ENCODE measurements at regions not wholly inside any gene's neighbourhood (a gene's known extent, or its start where the extent isn't known, plus 50 kb on each side); places are given as distances from the start of the nearest gene placed in this dataset.

GRCh38 chrX:113399506-113400192 is 559.0 kb upstream of the AMOT start:
- Histone ChIP-seq H2AFZ (ENCODE audit: low read length) (no peak overlapping the region), H3K79me1 (ENCODE audit: low read depth, low read length) (no peaks in the 10 kb centered on the region), H2BK12ac (ENCODE audit: low read depth, low read length) (peak overlapping the region; percentile 90; the same call in 1 of the 2 replicates), H4K91ac (replicated peaks; ENCODE audit: insufficient read length, low read length) (peak overlapping the region; percentile 80), H3K4me1 (replicated peaks in 1 of 4; ENCODE audit: control insufficient read depth in 3 of 4, insufficient read depth in 4 of 4, low read length in 3 of 4) (peaks cover 0 to 5% (median 2%) of the 10 kb centered on the region in 4 experiments; a peak in 3 of 7 replicates), H4K20me1 (replicated peaks in 1 of 2; ENCODE audit: control insufficient read depth in 1 of 2, insufficient read depth in 2 of 2, low read length in 2 of 2) (no peaks in the 10 kb centered on the region), H3K4me3 (ENCODE audit: extremely low read depth in 1 of 4, insufficient read depth in 2 of 4, low read depth in 3 of 4, low read length in 4 of 4) (peak overlapping the region in 1 of 4 experiments; percentile 9; a peak in 1 of 8 replicates), H3K4me2 (ENCODE audit: insufficient read depth in 1 of 2, low read depth in 2 of 2, low read length in 2 of 2) (no peak overlapping the region), H3K79me2 (ENCODE audit: control insufficient read depth in 1 of 2, insufficient read depth in 2 of 2, low read length in 2 of 2) (no peaks in the 10 kb centered on the region), H3K9ac (replicated peaks in 1 of 4; ENCODE audit: extremely low read depth in 1 of 4, low read depth in 3 of 4, low read length in 3 of 4) (no peak overlapping the region), H4K8ac (ENCODE audit: extremely low read depth, insufficient read depth, low read length) (no peak overlapping the region), H2BK5ac (ENCODE audit: low read depth, low read length) (peak overlapping the region; percentile 85; the same call in 1 of the 2 replicates), H2AK5ac (ENCODE audit: low read depth, low read length) (peak overlapping the region; percentile 65; the same call in 1 of the 2 replicates), H3K56ac (replicated peaks; ENCODE audit: insufficient read length, low read depth, low read length) (no peak overlapping the region), H2BK15ac (ENCODE audit: low read length) (no peak overlapping the region), H3K9me3 (ENCODE audit: insufficient read depth in 2 of 2, low read depth in 1 of 2, low read length in 1 of 2) (peaks cover 13 to 17% of the 10 kb centered on the region in 2 experiments), H3K23me2 (ENCODE audit: low read depth, low read length) (no peaks in the 10 kb centered on the region), H3K18ac (ENCODE audit: extremely low read depth, low read length) (peak overlapping the region; percentile 51; the same call in 1 of the 2 replicates), H3K27ac (ENCODE audit: low read depth, low read length) (peak overlapping the region; percentile 45; the same call in 1 of the 2 replicates), H2BK120ac (replicated peaks; ENCODE audit: low read depth, low read length) (peak overlapping the region; percentile 66), H3K23ac (ENCODE audit: insufficient read length) (no peak overlapping the region), H2BK20ac (ENCODE audit: low read length) (peak overlapping the region; percentile 95), H3K4ac (replicated peaks; ENCODE audit: insufficient read length, low read depth, low read length) (peak overlapping the region; percentile 90), H3K14ac (ENCODE audit: insufficient read length) (no peak overlapping the region), H4K5ac (ENCODE audit: insufficient read length, low read depth, low read length) (peak overlapping the region; percentile 88), H3K27me3 (replicated peaks in 1 of 4; ENCODE audit: control insufficient read depth in 3 of 4, extremely low read depth in 1 of 4, insufficient read depth in 3 of 4, low read length in 3 of 4) (no peaks in the 10 kb centered on the region), H3K36me3 (ENCODE audit: control insufficient read depth in 2 of 4, insufficient read depth in 4 of 4, low read length in 3 of 4) (peaks cover 0 to 6% (median 2%) of the 10 kb centered on the region in 4 experiments; a peak in 1 of 8 replicates)
- POLR2A ChIA-PET (ENCODE audit: partially characterized antibody): no interaction called here
- FAIRE-seq (no peak), DNase-seq (ENCODE audit: low read depth in 1 of 2, low spot score in 2 of 2) (no peak)
- 63% methylated on average over 5 of the region's 5 CpGs; no CpG with 5 or more reads in 1 of the 2 experiments for WGBS, 2 experiments (ENCODE audit: extremely low coverage in 1 of 2, insufficient coverage in 1 of 2, insufficient read length in 1 of 2, insufficient replicate concordance in 2 of 2, low coverage in 1 of 2, low lambda C conversion rate in 2 of 2, missing lambda C conversion rate in 1 of 2)
- CTCF ChIA-PET (ENCODE audit: partially characterized antibody): interaction anchor here (0.6 to 1.1 kb wide), 2 partner anchors 9 to 1379 kb away, joined by 3 read pairs; no protein-coding TSS in a partner anchor
- TF ChIP-seq CEBPB (IDR thresholded peaks at IDR 0.05; ENCODE audit: low read depth, low read length) (no peak), JUND (IDR thresholded peaks at IDR 0.05; ENCODE audit: low read length) (no peak), TAF7 (optimal IDR thresholded peaks at IDR 0.05; ENCODE audit: borderline replicate concordance, low read depth, low read length) (no peak), SIN3A (conservative IDR thresholded peaks at IDR 0.05 in 1 of 2, IDR thresholded peaks at IDR 0.05 in 1 of 2; ENCODE audit: low read depth in 1 of 2, low read length in 2 of 2) (no peak), BACH1 (IDR thresholded peaks at IDR 0.05; ENCODE audit: low read length) (no peak), RFX5 (IDR thresholded peaks at IDR 0.05; ENCODE audit: borderline replicate concordance, low read depth, low read length) (no peak), USF2 (IDR thresholded peaks at IDR 0.05; ENCODE audit: low read length) (no peak), EGR1 (IDR thresholded peaks at IDR 0.05; ENCODE audit: borderline replicate concordance, low read depth, low read length) (no peak), CTBP2 (IDR thresholded peaks at IDR 0.05; ENCODE audit: borderline replicate concordance, insufficient read depth, insufficient read length, low read length) (no peak), SUZ12 (IDR thresholded peaks at IDR 0.05; ENCODE audit: low read length) (no peak), POLR2A (IDR thresholded peaks at IDR 0.05; ENCODE audit: control extremely low read depth in 1 of 2, low read depth in 2 of 2, low read length in 2 of 2) (no peak)
